ENCODE measurements at regions not wholly inside any gene's neighbourhood (a gene's known extent, or its start where the extent isn't known, plus 50 kb on each side); places are given as distances from the start of the nearest gene placed in this dataset.
"Not testable (repeated sequence)": the region's sequence is repeated elsewhere in the genome, so short reads cannot be mapped to it uniquely, and the experiment has no call there.

GRCh38 chr20:53778736-53779135, 185.1 kb upstream of the ZNF217 start:
- H3K9me3 ChIP-seq = no peaks in the 10 kb centered on the region
- no peak overlapping the region for H3K4me3 ChIP-seq
- H3K27me3 ChIP-seq = no peaks in the 10 kb centered on the region
- H3K4me1 ChIP-seq = peaks cover 0 to 2% of the 10 kb centered on the region in 2 donors
- DNase-seq (ENCODE audit: low spot score in 2 of 2) = no peak
- peak overlapping the region in 1 of 2 donors; percentile 33 for H3K27ac ChIP-seq
- TF ChIP-seq POLR2A (IDR thresholded peaks at IDR 0.05) = no peak
- TF ChIP-seq POLR2AphosphoS5 (IDR thresholded peaks at IDR 0.05) = no peak
- TF ChIP-seq, protein P1, sequence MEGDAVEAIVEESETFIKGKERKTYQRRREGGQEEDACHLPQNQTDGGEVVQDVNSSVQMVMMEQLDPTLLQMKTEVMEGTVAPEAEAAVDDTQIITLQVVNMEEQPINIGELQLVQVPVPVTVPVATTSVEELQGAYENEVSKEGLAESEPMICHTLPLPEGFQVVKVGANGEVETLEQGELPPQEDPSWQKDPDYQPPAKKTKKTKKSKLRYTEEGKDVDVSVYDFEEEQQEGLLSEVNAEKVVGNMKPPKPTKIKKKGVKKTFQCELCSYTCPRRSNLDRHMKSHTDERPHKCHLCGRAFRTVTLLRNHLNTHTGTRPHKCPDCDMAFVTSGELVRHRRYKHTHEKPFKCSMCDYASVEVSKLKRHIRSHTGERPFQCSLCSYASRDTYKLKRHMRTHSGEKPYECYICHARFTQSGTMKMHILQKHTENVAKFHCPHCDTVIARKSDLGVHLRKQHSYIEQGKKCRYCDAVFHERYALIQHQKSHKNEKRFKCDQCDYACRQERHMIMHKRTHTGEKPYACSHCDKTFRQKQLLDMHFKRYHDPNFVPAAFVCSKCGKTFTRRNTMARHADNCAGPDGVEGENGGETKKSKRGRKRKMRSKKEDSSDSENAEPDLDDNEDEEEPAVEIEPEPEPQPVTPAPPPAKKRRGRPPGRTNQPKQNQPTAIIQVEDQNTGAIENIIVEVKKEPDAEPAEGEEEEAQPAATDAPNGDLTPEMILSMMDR (IDR thresholded peaks at IDR 0.05) = no peak
- H3K36me3 ChIP-seq = no peaks in the 10 kb centered on the region
- intact Hi-C loops (cut with DNase I; ENCODE audit: low total_unique reads) = no loop called here

- Histone ChIP-seq H3K9me3 (no peaks in the 10 kb centered on the region), H3K36me3 (no peaks in the 10 kb centered on the region), H3K4me3 (no peak overlapping the region), H3K4me1 (peaks cover 0 to 5% of the 10 kb centered on the region in 2 donors), H3K27me3 (no peaks in the 10 kb centered on the region), H3K27ac (peak overlapping the region in 1 of 2 donors; percentile 33)
- TF ChIP-seq, protein P1 (IDR thresholded peaks at IDR 0.05) = no peak
- TF ChIP-seq POLR2AphosphoS5 (IDR thresholded peaks at IDR 0.05) = peak in 1 of 3 donors; percentile 31
- TF ChIP-seq POLR2A (IDR thresholded peaks at IDR 0.05) = no peak
- intact Hi-C loops (cut with DNase I; ENCODE audit: low total_unique reads) = no loop called here
- peak; percentile 66 to 76 for DNase-seq (ENCODE audit: low spot score in 2 of 2)
Measured at GRCh38 chr20:53778041-53778516, 184.4 kb upstream of the ZNF217 start.

- H3K27me3 ChIP-seq; intact Hi-C loops (cut with DNase I; ENCODE audit: low total_unique reads); H3K9me3 ChIP-seq; H3K4me1 ChIP-seq; DNase-seq (ENCODE audit: low spot score in 2 of 2); H3K36me3 ChIP-seq; H3K4me3 ChIP-seq; H3K27ac ChIP-seq: not testable (repeated sequence)
Measured at GRCh38 chr20:53777402-53777801, 183.8 kb upstream of the ZNF217 start.

DNA sequence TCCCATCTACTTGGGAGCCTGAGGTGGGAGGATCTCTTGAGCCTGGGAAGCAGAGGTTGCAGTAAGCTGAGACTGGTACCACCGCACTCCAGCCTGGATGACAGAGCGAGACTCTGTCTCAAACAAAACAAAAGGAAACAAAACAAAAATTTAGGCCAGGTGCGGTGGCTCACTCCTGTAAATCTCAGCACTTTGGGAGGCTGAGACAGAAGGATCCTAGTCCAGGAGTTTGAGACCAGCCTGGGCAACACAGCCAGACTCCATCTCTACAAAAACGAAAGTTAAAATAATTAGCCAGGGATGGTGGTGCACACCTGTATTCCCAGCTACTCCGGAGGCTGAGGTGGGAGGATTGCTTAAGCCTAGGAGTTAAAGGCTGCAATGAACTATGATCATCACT, 183.2 kb upstream of the ZNF217 start:
- no peak overlapping the region for H3K4me3 ChIP-seq
- intact Hi-C loops (cut with DNase I; ENCODE audit: low total_unique reads) = no loop called here
- no peak overlapping the region for H3K27ac ChIP-seq
- H3K9me3 ChIP-seq = no peaks in the 10 kb centered on the region
- TF ChIP-seq, protein P1 (IDR thresholded peaks at IDR 0.05) = no peak
- TF ChIP-seq POLR2A (IDR thresholded peaks at IDR 0.05) (no peak), POLR2AphosphoS5 (IDR thresholded peaks at IDR 0.05) (no peak)
- H3K4me1 ChIP-seq = peaks cover 0 to 5% of the 10 kb centered on the region in 2 donors
- no peaks in the 10 kb centered on the region for H3K36me3 ChIP-seq
- no peaks in the 10 kb centered on the region for H3K27me3 ChIP-seq
- no peak for DNase-seq (ENCODE audit: low spot score in 2 of 2)

DNA sequence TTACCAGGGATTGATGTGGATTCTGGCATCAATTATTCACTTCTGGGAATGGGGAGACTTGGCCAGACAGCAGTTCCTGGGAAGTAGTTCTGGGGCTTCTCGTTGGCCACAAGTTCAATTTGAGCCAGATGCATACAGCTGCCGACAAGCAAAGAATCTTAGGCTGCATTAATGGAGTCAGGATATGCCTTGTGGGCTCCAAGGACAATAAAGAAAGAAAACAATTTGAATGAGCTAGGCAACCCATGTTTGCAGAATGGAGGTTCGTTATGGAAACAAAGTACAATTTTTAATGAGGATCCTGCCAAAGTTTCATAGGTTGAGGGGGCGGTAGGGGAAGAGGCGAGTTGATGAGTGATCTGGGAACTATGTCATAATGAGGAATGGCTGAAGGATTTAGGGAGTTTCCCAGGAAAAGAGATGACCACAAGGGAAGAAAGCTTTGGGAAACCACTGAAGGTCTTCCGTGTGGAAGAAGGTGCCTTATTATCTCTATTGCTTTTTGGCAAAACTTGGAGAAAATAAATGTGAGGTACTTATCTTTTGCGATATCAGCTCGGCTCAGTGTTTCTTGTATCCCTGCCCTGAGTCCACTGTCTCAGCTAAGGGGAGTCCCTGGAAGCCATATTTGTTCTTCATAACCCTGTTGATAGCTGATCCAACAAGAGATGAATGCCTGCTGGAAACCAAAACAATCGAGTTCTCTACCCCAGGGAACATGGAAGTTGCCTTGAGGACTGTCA, 181.0 kb upstream of the ZNF217 start:
- no peak for DNase-seq (ENCODE audit: low spot score in 2 of 2)
- Histone ChIP-seq H3K4me1 (peaks cover 0 to 5% of the 10 kb centered on the region in 2 donors), H3K36me3 (no peaks in the 10 kb centered on the region), H3K4me3 (no peak overlapping the region), H3K9me3 (no peaks in the 10 kb centered on the region), H3K27ac (peak overlapping the region; percentile 55 to 79), H3K27me3 (no peaks in the 10 kb centered on the region)
- intact Hi-C loops (cut with DNase I; ENCODE audit: low total_unique reads) = no loop called here
- no peak for TF ChIP-seq POLR2AphosphoS5 (IDR thresholded peaks at IDR 0.05)
- TF ChIP-seq, protein P1 (IDR thresholded peaks at IDR 0.05) = no peak
- TF ChIP-seq POLR2A (IDR thresholded peaks at IDR 0.05) = no peak

Data from breast epithelium (tissue), 4 donors.